A673 (cell line): ENCODE measurements at regions not wholly inside any gene's neighbourhood (a gene's known extent, or its start where the extent isn't known, plus 50 kb on each side); places are given as distances from the start of the nearest gene placed in this dataset.

Source experiments
- BruUV-seq: library from RNA; stranded (reverse); fragments of 400-500 nt; replicated peaks from 2 replicates; lab custom pipeline; 2021; lab: Mats Ljungman, UMichigan
- CTCF ChIA-PET: fragments of 300-600 bp; sonication (Branson Sonifier 250); formaldehyde crosslinking; loops from one replicate; lab custom pipeline; 2022; ENCODE audit warnings: antibody characterized with exemption; lab: Charles Lee
- POLR2A ChIA-PET: fragments of 300-600 bp; sonication (Branson Sonifier 250); formaldehyde crosslinking; loops from one replicate; lab custom pipeline; 2022; ENCODE audit warnings: antibody characterized with exemption; ENCODE audit not compliant: low non-redundant PET; lab: Charles Lee
- DNase-seq: peaks from one replicate; pipeline ENCODE4 v3.0.0-alpha.2; 2015; ENCODE audit warnings: low spot score
- H3K27ac ChIP-seq: fragments of 200-600 bp; sonication (generic); 2 replicates; pipeline ENCODE4 v1.5.1; 2016; ENCODE audit warnings: mixed run types, low read depth, mild to moderate bottlenecking, mixed read lengths, antibody characterized with exemption, low read length; ENCODE audit not compliant: poor library complexity, severe bottlenecking
- H3K27me3 ChIP-seq: fragments of 200-600 bp; sonication (generic); replicated peaks from 2 replicates; pipeline ENCODE4 v1.6.1; 2017; ENCODE audit warnings: mixed run types, low read depth, mild to moderate bottlenecking, mixed read lengths, antibody characterized with exemption, low read length; ENCODE audit not compliant: insufficient read depth, poor library complexity
- H3K36me3 ChIP-seq: fragments of 200-600 bp; sonication (generic); 2 replicates; pipeline ENCODE4 v1.6.1; 2016; ENCODE audit warnings: mixed run types, mild to moderate bottlenecking, mixed read lengths, antibody characterized with exemption, low read length; ENCODE audit not compliant: insufficient read depth, poor library complexity, severe bottlenecking
- H3K4me1 ChIP-seq: fragments of 200-600 bp; sonication (generic); 2 replicates; pipeline ENCODE4 v1.6.1; 2017; ENCODE audit warnings: mixed run types, mild to moderate bottlenecking, mixed read lengths, antibody characterized with exemption, low read length; ENCODE audit not compliant: insufficient read depth, poor library complexity, severe bottlenecking
- H3K4me3 ChIP-seq: fragments of 200-600 bp; sonication (generic); 2 replicates; pipeline ENCODE4 v1.5.1; 2016; ENCODE audit warnings: low read depth, mixed run types, mild to moderate bottlenecking, mixed read lengths, low read length; ENCODE audit not compliant: poor library complexity, severe bottlenecking
- H3K9me3 ChIP-seq: fragments of 200-600 bp; sonication (generic); 2 replicates; pipeline ENCODE4 v1.6.1; 2016; ENCODE audit warnings: mixed run types, low read depth, mild to moderate bottlenecking, mixed read lengths, antibody characterized with exemption, low read length; ENCODE audit not compliant: poor library complexity, severe bottlenecking
- EZH2 ChIP-seq: fragments of 200-600 bp; sonication (generic); IDR thresholded peaks from 2 replicates; pipeline ENCODE4 v1.6.1; 2017; ENCODE audit warnings: borderline replicate concordance, low read depth, mild to moderate bottlenecking, mixed read lengths, antibody characterized with exemption, low read length; ENCODE audit not compliant: poor library complexity, severe bottlenecking
- intact Hi-C: fragments of 100-400 bp; cut with micrococcal nuclease; formaldehyde crosslinking; loops from one replicate; pipeline ENCODE4 v1.10.0; 2022; ENCODE audit not compliant: unreplicated experiment
- TF ChIP-seq, protein P1 (sequence below): fragments of 300-800, 200-600 bp; sonication (generic); conservative IDR thresholded peaks from 2 replicates; pipeline ENCODE4 v1.5.1; 2017; ENCODE audit warnings: low read depth, mild to moderate bottlenecking, antibody characterized with exemption, low read length, moderate library complexity, mixed read lengths

GRCh38 chr2:47682216-47682749, 100.7 kb upstream of the MSH6 start:
- no peaks in the 10 kb centered on the region for H3K36me3 ChIP-seq
- CTCF ChIA-PET: no interaction called here
- no peak overlapping the region for H3K4me3 ChIP-seq
- TF ChIP-seq, protein P1, sequence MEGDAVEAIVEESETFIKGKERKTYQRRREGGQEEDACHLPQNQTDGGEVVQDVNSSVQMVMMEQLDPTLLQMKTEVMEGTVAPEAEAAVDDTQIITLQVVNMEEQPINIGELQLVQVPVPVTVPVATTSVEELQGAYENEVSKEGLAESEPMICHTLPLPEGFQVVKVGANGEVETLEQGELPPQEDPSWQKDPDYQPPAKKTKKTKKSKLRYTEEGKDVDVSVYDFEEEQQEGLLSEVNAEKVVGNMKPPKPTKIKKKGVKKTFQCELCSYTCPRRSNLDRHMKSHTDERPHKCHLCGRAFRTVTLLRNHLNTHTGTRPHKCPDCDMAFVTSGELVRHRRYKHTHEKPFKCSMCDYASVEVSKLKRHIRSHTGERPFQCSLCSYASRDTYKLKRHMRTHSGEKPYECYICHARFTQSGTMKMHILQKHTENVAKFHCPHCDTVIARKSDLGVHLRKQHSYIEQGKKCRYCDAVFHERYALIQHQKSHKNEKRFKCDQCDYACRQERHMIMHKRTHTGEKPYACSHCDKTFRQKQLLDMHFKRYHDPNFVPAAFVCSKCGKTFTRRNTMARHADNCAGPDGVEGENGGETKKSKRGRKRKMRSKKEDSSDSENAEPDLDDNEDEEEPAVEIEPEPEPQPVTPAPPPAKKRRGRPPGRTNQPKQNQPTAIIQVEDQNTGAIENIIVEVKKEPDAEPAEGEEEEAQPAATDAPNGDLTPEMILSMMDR: no peak
- no peak for TF ChIP-seq EZH2
- no peaks in the 10 kb centered on the region for H3K9me3 ChIP-seq
- DNase-seq: no peak
- BruUV-seq: no TSS peak
- H3K27ac ChIP-seq: no peak overlapping the region
- H3K27me3 ChIP-seq: no peaks in the 10 kb centered on the region
- POLR2A ChIA-PET: no interaction called here
- intact Hi-C loops: no loop called here
- H3K4me1 ChIP-seq: no peaks in the 10 kb centered on the region

DNA sequence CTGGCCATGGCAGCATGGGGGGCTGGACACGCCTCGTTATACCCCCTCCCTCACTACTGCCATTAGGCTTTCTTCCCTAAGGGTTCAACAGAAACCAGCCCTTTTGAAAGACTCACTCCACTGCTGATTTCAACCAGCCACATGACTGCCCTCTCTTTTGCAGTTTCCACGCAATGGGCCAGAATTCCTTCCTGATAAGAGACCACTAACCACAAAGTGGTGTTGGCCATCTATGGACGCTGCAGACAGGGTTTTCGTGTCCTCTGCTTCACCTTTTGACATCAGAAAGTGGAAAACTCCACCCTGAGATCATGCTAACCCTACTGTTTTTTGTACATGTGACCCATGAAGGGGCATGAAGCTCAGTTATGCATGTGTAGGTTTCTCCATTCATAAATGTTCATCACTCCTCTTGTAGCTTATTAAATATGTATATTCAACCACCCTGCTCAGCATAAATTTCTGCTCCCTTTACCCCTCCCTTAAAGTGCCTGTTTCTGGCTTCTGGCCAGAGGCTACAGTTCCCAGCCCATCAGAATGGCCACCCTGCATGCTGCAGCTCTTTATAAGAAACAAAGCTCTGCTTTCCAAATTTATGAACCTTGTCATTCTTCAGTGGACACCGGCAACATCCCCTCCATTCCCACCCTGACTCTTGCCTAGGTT, 105.6 kb upstream of the KCNK12 start:
- DNase-seq: no peak
- POLR2A ChIA-PET: interaction anchor here (0.6 kb wide), 1 partner anchor 371 kb away, joined by 8 read pairs; no protein-coding TSS in a partner anchor
- CTCF ChIA-PET: no interaction called here

GRCh38 chr2:47675196-47675825, 104.5 kb upstream of the KCNK12 start:
- CTCF ChIA-PET: no interaction called here

More for the DNA sequence above, 105.6 kb upstream of the KCNK12 start:
- intact Hi-C loops: no loop called here
- BruUV-seq: no TSS peak
- no peak overlapping the region for H3K4me3 ChIP-seq
- no peaks in the 10 kb centered on the region for H3K9me3 ChIP-seq
- no peaks in the 10 kb centered on the region for H3K4me1 ChIP-seq
- TF ChIP-seq, protein P1: no peak
- no peak overlapping the region for H3K27ac ChIP-seq
- H3K36me3 ChIP-seq: no peaks in the 10 kb centered on the region
- H3K27me3 ChIP-seq: no peaks in the 10 kb centered on the region

More at GRCh38 chr2:47675196-47675825, 104.5 kb upstream of the KCNK12 start:
- Histone ChIP-seq H3K36me3 (no peaks in the 10 kb centered on the region), H3K4me1 (no peaks in the 10 kb centered on the region), H3K4me3 (no peak overlapping the region), H3K27me3 (no peaks in the 10 kb centered on the region), H3K27ac (no peak overlapping the region), H3K9me3 (no peaks in the 10 kb centered on the region)
- no TSS peak for BruUV-seq
- POLR2A ChIA-PET: interaction anchor here (0.6 kb wide), 1 partner anchor 297 kb away, joined by 28 read pairs; no protein-coding TSS in a partner anchor
- TF ChIP-seq, protein P1: no peak
- no peak for TF ChIP-seq EZH2
- DNase-seq: no peak
- intact Hi-C loops: no loop called here
